Loucy (cell line): ENCODE measurements at regions not wholly inside any gene's neighbourhood (a gene's known extent, or its start where the extent isn't known, plus 50 kb on each side); places are given as distances from the start of the nearest gene placed in this dataset.

Source experiments
- H2AFZ ChIP-seq: fragments of 200-600 bp; sonication (generic); 2 replicates; pipeline ENCODE4 v1.6.0; 2016; ENCODE audit warnings: antibody characterized with exemption, mild to moderate bottlenecking, low read length, moderate library complexity
- H3F3A ChIP-seq: fragments of 200-600 bp; 2 replicates; pipeline ENCODE4 v1.6.0; 2016; ENCODE audit warnings: antibody characterized with exemption, low read depth, mild to moderate bottlenecking
- H3K27me3 ChIP-seq: fragments of 200-600 bp; sonication (generic); 2 replicates; pipeline ENCODE4 v1.6.1; 2014; ENCODE audit warnings: low read length, mild to moderate bottlenecking; ENCODE audit not compliant: insufficient read depth, poor library complexity, severe bottlenecking
- H3K36me3 ChIP-seq: fragments of 200-600 bp; sonication (generic); 2 replicates; pipeline ENCODE4 v1.6.1; 2016; ENCODE audit warnings: low read length; ENCODE audit not compliant: insufficient read depth
- H3K4me1 ChIP-seq: fragments of 200-600 bp; sonication (generic); 2 replicates; pipeline ENCODE4 v1.5.1; 2014; ENCODE audit warnings: low read length, mild to moderate bottlenecking; ENCODE audit not compliant: insufficient read depth, poor library complexity, severe bottlenecking
- H3K4me2 ChIP-seq: fragments of 200-600 bp; sonication (generic); 2 replicates; pipeline ENCODE4 v1.6.0; 2014; ENCODE audit warnings: antibody characterized with exemption, low read length, low read depth, mild to moderate bottlenecking; ENCODE audit not compliant: poor library complexity, severe bottlenecking
- H3K4me3 ChIP-seq: fragments of 200-600 bp; sonication (generic); 2 replicates; pipeline ENCODE4 v1.5.1; 2014; ENCODE audit warnings: low read length, mild to moderate bottlenecking, mixed read lengths; ENCODE audit not compliant: poor library complexity, severe bottlenecking
- H3K79me2 ChIP-seq: fragments of 200-600 bp; sonication (generic); 2 replicates; pipeline ENCODE4 v1.6.1; 2014; ENCODE audit warnings: low read length; ENCODE audit not compliant: insufficient read depth
- H3K9ac ChIP-seq: fragments of 200-600 bp; sonication (generic); 2 replicates; pipeline ENCODE4 v1.6.0; 2014; ENCODE audit warnings: mild to moderate bottlenecking, low read depth, low read length, moderate library complexity; ENCODE audit not compliant: poor library complexity, severe bottlenecking
- H3K9me2 ChIP-seq: fragments of 200-600 bp; sonication (generic); replicated peaks from 2 replicates; pipeline ENCODE4 v1.6.1; 2016; ENCODE audit warnings: low read depth, low read length, mixed read lengths
- H3K9me3 ChIP-seq: fragments of 200-600 bp; sonication (generic); 2 replicates; pipeline ENCODE4 v1.6.1; 2014; ENCODE audit warnings: mild to moderate bottlenecking, antibody characterized with exemption, low read length, low read depth; ENCODE audit not compliant: insufficient read depth
- H4K20me1 ChIP-seq: fragments of 200-600 bp; sonication (generic); 2 replicates; pipeline ENCODE4 v1.6.0; 2014; ENCODE audit warnings: antibody characterized with exemption, low read length, mild to moderate bottlenecking; ENCODE audit not compliant: insufficient read depth, poor library complexity, severe bottlenecking
- EZH2phosphoT487 ChIP-seq: fragments of 200-600 bp; IDR thresholded peaks from 2 replicates; pipeline ENCODE4 v1.6.1; 2018; ENCODE audit warnings: antibody characterized with exemption, mild to moderate bottlenecking, moderate library complexity, borderline replicate concordance
- TF ChIP-seq, protein P1 (sequence below): fragments of 200-600 bp; sonication (generic); conservative IDR thresholded peaks from 2 replicates; pipeline ENCODE4 v1.5.1; 2014; ENCODE audit warnings: mild to moderate bottlenecking, antibody characterized with exemption, low read length

DNA sequence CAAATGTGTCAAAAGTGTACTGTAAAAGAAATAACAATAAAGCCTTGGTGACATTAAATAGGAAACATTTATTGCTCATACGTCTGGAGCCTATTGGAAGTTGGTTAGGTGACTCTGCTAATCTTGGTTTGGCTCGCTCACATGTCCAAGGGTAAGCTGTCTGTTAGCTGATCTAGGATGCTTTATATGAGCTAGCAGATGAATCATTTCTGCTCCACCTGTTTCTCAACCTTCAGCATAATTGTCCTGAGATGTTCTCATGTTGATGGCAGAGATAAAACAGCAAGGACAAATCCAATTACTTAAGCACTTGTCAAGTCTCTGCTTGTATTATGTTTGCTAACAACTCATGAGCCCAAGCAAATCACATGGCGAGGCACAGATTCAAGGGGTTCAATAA is 56.0 kb upstream of the CD53 start:
- H3K36me3 ChIP-seq, result no peaks in the 10 kb centered on the region
- no peaks in the 10 kb centered on the region for H4K20me1 ChIP-seq
- no peaks in the 10 kb centered on the region for H3K27me3 ChIP-seq
- H3K9me3 ChIP-seq, result no peaks in the 10 kb centered on the region
- H3K4me1 ChIP-seq, result no peaks in the 10 kb centered on the region
- H3K9ac ChIP-seq, result no peak overlapping the region
- H3K9me2 ChIP-seq, result no peaks in the 10 kb centered on the region
- H3K4me3 ChIP-seq, result no peak overlapping the region
- H3K79me2 ChIP-seq, result no peaks in the 10 kb centered on the region
- no peak overlapping the region for H2AFZ ChIP-seq
- no peaks in the 10 kb centered on the region for H3F3A ChIP-seq
- H3K4me2 ChIP-seq, result no peak overlapping the region
- TF ChIP-seq EZH2phosphoT487, result no peak
- TF ChIP-seq, protein P1, sequence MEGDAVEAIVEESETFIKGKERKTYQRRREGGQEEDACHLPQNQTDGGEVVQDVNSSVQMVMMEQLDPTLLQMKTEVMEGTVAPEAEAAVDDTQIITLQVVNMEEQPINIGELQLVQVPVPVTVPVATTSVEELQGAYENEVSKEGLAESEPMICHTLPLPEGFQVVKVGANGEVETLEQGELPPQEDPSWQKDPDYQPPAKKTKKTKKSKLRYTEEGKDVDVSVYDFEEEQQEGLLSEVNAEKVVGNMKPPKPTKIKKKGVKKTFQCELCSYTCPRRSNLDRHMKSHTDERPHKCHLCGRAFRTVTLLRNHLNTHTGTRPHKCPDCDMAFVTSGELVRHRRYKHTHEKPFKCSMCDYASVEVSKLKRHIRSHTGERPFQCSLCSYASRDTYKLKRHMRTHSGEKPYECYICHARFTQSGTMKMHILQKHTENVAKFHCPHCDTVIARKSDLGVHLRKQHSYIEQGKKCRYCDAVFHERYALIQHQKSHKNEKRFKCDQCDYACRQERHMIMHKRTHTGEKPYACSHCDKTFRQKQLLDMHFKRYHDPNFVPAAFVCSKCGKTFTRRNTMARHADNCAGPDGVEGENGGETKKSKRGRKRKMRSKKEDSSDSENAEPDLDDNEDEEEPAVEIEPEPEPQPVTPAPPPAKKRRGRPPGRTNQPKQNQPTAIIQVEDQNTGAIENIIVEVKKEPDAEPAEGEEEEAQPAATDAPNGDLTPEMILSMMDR, result no peak

GRCh38 chr1:110811529-110811928 is 61.4 kb upstream of the CD53 start:
- no peaks in the 10 kb centered on the region for H3K9me2 ChIP-seq

GRCh38 chr1:110800079-110800478 is 72.9 kb upstream of the CD53 start:
- Histone ChIP-seq H4K20me1 (no peaks in the 10 kb centered on the region), H3K36me3 (no peaks in the 10 kb centered on the region), H3K4me2 (no peak overlapping the region), H3K9me2 (no peaks in the 10 kb centered on the region), H3F3A (no peaks in the 10 kb centered on the region), H3K79me2 (no peaks in the 10 kb centered on the region), H3K4me3 (no peak overlapping the region), H3K27me3 (no peaks in the 10 kb centered on the region), H2AFZ (no peak overlapping the region), H3K9me3 (peaks cover 3% of the 10 kb centered on the region; the same call in 1 of the 2 replicates), H3K4me1 (peaks cover 24% of the 10 kb centered on the region), H3K9ac (no peak overlapping the region)
- no peak for TF ChIP-seq EZH2phosphoT487
- TF ChIP-seq, protein P1, result no peak

More at GRCh38 chr1:110811529-110811928, 61.4 kb upstream of the CD53 start:
- no peaks in the 10 kb centered on the region for H3K79me2 ChIP-seq
- no peak for TF ChIP-seq EZH2phosphoT487
- TF ChIP-seq, protein P1, result no peak
- H3K4me3 ChIP-seq, result no peak overlapping the region
- H3K9ac ChIP-seq, result no peak overlapping the region
- H3K4me1 ChIP-seq, result peaks cover 7% of the 10 kb centered on the region
- H2AFZ ChIP-seq, result no peak overlapping the region
- no peaks in the 10 kb centered on the region for H3F3A ChIP-seq
- no peaks in the 10 kb centered on the region for H4K20me1 ChIP-seq
- no peaks in the 10 kb centered on the region for H3K27me3 ChIP-seq
- no peaks in the 10 kb centered on the region for H3K36me3 ChIP-seq
- H3K9me3 ChIP-seq, result no peaks in the 10 kb centered on the region
- H3K4me2 ChIP-seq, result no peak overlapping the region
